CD4-positive, CD25-positive, alpha-beta regulatory T cell (primary cell): ENCODE measurements at regions not wholly inside any gene's neighbourhood (a gene's known extent, or its start where the extent isn't known, plus 50 kb on each side); places are given as distances from the start of the nearest gene placed in this dataset.
A peak's percentile ranks its signal among the peaks of the same experiment; 100 is the strongest.

ENCODE experiments used
- ATAC-seq, 2 donors: fragments of 150-1000 bp; cut with Tn5 transposase; one replicate each; pipeline ENCODE4 v1.10.0; 2021; ENCODE audit warnings: low read depth in 2 of 2, moderate number of reproducible peaks in 2 of 2, moderate library complexity in 1 of 2
- DNase-seq, 3 donors: peaks; one replicate each; pipeline versions ENCODE4 v3.0.0 to v3.0.0-alpha.2; 2012 to 2022; ENCODE audit warnings: mixed read lengths in 1 of 3
- H3K27ac ChIP-seq: one replicate; pipeline ENCODE4 v1.7.0; 2013; ENCODE audit warnings: mild to moderate bottlenecking, low read length; ENCODE audit not compliant: insufficient read depth, poor library complexity, severe bottlenecking
- H3K27me3 ChIP-seq: one replicate; pipeline ENCODE4 v1.7.0; 2013; ENCODE audit warnings: low read length; ENCODE audit not compliant: control insufficient read depth, insufficient read depth
- H3K36me3 ChIP-seq: one replicate; pipeline ENCODE4 v1.7.0; 2013; ENCODE audit warnings: mild to moderate bottlenecking, low read length, moderate library complexity; ENCODE audit not compliant: control insufficient read depth, insufficient read depth
- H3K4me1 ChIP-seq: 2 replicates; pipeline ENCODE4 v1.7.0; 2013; ENCODE audit warnings: mild to moderate bottlenecking, low read length; ENCODE audit not compliant: insufficient read depth, control insufficient read depth, poor library complexity, severe bottlenecking
- H3K4me3 ChIP-seq: one replicate; pipeline ENCODE4 v1.7.0; 2013; ENCODE audit warnings: low read depth, mild to moderate bottlenecking, low read length, moderate library complexity
- H3K9me3 ChIP-seq, 2 experiments: 1 replicate in 1 of 2; 2 replicates in 1 of 2; pipeline ENCODE4 v1.7.0; 2013; ENCODE audit warnings: low read length in 2 of 2, mild to moderate bottlenecking in 1 of 2, moderate library complexity in 1 of 2; ENCODE audit not compliant: control insufficient read depth in 2 of 2
- H3K27ac Mint-ChIP-seq, 3 donors: one replicate each; pipeline ENCODE4 v1.8.0; 2020 to 2022; ENCODE audit warnings: mild to moderate bottlenecking in 3 of 3, mixed read lengths in 3 of 3, moderate library complexity in 2 of 3
- H3K27me3 Mint-ChIP-seq: one replicate; pipeline ENCODE4 v1.8.0; 2022; ENCODE audit warnings: mild to moderate bottlenecking, mixed read lengths
- H3K36me3 Mint-ChIP-seq: one replicate; pipeline ENCODE4 v1.8.0; 2020; ENCODE audit warnings: mixed read lengths
- H3K4me1 Mint-ChIP-seq, 4 donors: one replicate each; pipeline ENCODE4 v1.8.0; 2020 to 2022; ENCODE audit warnings: mixed read lengths in 4 of 4, mild to moderate bottlenecking in 1 of 4
- H3K4me3 Mint-ChIP-seq, 4 donors: one replicate each; pipeline ENCODE4 v1.8.0; 2020 to 2022; ENCODE audit warnings: mild to moderate bottlenecking in 4 of 4, mixed read lengths in 4 of 4, moderate library complexity in 3 of 4
- H3K9me3 Mint-ChIP-seq, 7 donors: one replicate each; pipeline ENCODE4 v1.8.0; 2020 to 2022; ENCODE audit warnings: mixed read lengths in 7 of 7, mild to moderate bottlenecking in 3 of 7, moderate library complexity in 2 of 7

DNA sequence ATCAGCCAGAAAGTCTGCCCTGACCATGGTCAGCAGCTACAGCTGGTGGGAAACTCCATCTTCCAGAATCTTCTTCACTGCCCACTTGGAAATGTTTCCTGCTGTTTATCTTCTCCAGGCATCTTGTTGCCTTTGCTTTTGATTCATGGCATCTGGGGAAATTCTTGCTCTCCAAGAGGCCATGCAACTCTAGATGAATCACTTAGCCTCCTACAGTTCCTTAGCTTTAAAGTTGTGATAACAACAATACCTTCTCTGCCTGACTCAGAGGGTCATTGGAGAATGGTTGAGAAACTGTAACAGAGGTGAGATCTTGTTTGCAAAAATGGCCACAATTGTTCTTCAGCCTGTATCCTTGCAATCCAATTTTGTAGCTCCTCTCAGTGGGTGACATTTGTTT, 121.0 kb upstream of the VRK1 start:
- no peaks in the 10 kb centered on the region for H3K36me3 Mint-ChIP-seq
- DNase-seq, result no peak

GRCh38 chr14:96681829-96682228, 115.4 kb upstream of the VRK1 start:
- Mint-ChIP-seq H3K36me3 (no peaks in the 10 kb centered on the region), H3K27ac (no peak overlapping the region), H3K9me3 (peaks cover 0 to 5% (median 0%) of the 10 kb centered on the region in 7 donors), H3K27me3 (peaks cover 40% of the 10 kb centered on the region), H3K4me1 (no peaks in the 10 kb centered on the region), H3K4me3 (no peak overlapping the region)
- Histone ChIP-seq H3K27me3 (peaks cover 2% of the 10 kb centered on the region), H3K9me3 (no peaks in the 10 kb centered on the region), H3K27ac (no peak overlapping the region), H3K4me3 (no peak overlapping the region), H3K36me3 (no peaks in the 10 kb centered on the region), H3K4me1 (no peaks in the 10 kb centered on the region)
- no peak for ATAC-seq
- no peak for DNase-seq

More for the DNA sequence above, 121.0 kb upstream of the VRK1 start:
- Mint-ChIP-seq H3K27me3 (peaks cover 23% of the 10 kb centered on the region), H3K4me3 (no peak overlapping the region), H3K27ac (no peak overlapping the region), H3K9me3 (peaks cover 0 to 4% (median 0%) of the 10 kb centered on the region in 7 donors), H3K4me1 (no peaks in the 10 kb centered on the region)
- no peak overlapping the region for H3K27ac ChIP-seq
- peaks cover 14% of the 10 kb centered on the region for H3K27me3 ChIP-seq
- ATAC-seq, result no peak
- H3K4me3 ChIP-seq, result no peak overlapping the region
- no peaks in the 10 kb centered on the region for H3K4me1 ChIP-seq
- H3K9me3 ChIP-seq, result no peaks in the 10 kb centered on the region
- H3K36me3 ChIP-seq, result no peaks in the 10 kb centered on the region

DNA sequence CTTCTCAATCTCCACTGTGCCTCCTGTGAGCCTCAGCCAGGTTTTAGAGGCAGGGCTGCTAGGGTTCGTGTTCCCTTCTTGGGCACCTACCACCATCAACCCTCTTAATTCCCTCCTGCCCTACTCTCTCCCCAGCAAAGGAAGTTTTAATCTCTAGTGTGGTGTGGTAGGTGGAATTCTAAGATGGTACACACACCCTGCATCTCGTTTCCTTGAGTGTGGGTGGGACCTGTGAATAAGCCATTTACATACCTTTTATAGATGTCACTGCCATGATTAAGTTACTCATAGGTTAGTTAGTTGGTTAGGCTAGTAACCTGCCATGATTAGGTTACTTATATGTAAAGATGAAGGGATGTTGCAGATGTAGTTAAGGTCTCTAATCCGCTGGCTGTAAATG, 114.8 kb upstream of the VRK1 start:
- Mint-ChIP-seq H3K36me3 (no peaks in the 10 kb centered on the region), H3K9me3 (peaks cover 0 to 5% (median 0%) of the 10 kb centered on the region in 7 donors), H3K27ac (no peak overlapping the region), H3K4me1 (no peaks in the 10 kb centered on the region), H3K4me3 (no peak overlapping the region), H3K27me3 (peaks cover 35% of the 10 kb centered on the region)
- no peak overlapping the region for H3K27ac ChIP-seq
- no peaks in the 10 kb centered on the region for H3K36me3 ChIP-seq
- peaks cover 2% of the 10 kb centered on the region for H3K27me3 ChIP-seq
- H3K9me3 ChIP-seq, result no peaks in the 10 kb centered on the region
- H3K4me1 ChIP-seq, result no peaks in the 10 kb centered on the region
- ATAC-seq (no peak), DNase-seq (no peak)
- no peak overlapping the region for H3K4me3 ChIP-seq

DNA sequence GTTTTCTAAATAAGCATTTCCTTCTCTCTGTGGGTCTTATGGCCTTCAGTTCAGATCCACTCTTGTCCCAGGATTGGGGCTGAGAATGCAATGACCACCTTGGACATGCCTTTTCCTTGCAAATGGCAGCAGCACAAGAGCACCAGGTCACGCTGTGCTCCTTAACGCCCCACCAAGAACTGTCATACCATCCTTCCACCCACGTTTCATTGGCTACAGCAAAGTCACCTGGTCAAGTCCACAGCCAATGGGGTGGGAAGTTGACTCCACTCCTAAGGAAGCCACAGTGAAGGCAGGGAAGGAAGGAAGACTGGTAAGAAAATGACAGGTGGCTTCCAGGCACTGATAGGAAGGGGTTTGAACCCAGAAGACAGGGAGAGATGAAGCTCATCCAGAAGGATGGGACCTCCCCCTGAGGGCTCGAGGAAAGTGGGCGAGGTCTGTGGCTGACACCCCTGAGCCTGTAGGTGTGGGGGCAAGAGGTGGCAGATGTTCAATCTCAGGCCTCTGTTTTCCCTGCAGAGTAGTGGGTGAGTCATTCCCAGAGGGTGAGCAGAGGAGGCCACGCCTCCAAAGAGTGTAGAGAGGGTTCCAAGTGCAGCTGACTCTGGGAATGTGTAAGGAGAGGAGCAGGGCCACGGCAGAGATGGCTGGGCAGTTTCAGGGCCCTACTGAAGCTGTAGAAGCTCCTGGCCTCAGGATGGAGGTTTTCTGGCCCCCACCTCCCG, 113.5 kb upstream of the VRK1 start:
- Mint-ChIP-seq H3K36me3 (no peaks in the 10 kb centered on the region), H3K27me3 (peaks cover 31% of the 10 kb centered on the region), H3K9me3 (peaks cover 0 to 4% (median 0%) of the 10 kb centered on the region in 7 donors), H3K27ac (no peak overlapping the region), H3K4me1 (no peaks in the 10 kb centered on the region), H3K4me3 (peak overlapping the region in 1 of 4 donors; percentile 13)
- Histone ChIP-seq H3K9me3 (no peaks in the 10 kb centered on the region), H3K36me3 (no peaks in the 10 kb centered on the region), H3K4me3 (no peak overlapping the region), H3K27me3 (no peaks in the 10 kb centered on the region), H3K4me1 (no peaks in the 10 kb centered on the region), H3K27ac (no peak overlapping the region)
- ATAC-seq (no peak), DNase-seq (no peak)

DNA sequence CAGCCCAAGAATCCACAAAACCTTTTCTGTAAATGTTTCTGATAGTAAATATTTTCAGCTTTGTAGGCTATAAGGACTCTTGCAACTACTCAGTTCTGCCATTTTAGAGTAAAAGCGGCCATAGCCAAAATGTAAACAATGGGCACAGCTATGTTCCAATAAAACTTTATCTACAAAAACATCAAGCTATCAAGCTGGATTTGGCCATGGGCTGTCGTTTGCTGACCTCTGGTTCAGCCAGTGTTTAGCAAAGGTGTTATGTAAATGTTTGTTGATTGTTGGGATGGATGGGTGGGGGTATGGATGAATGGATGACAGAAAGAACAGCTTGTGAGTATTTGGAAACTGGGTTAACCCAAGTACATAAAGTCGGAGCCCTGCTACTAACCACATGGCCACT, 111.1 kb upstream of the VRK1 start:
- Mint-ChIP-seq H3K36me3 (no peaks in the 10 kb centered on the region), H3K4me1 (no peaks in the 10 kb centered on the region), H3K27ac (no peak overlapping the region), H3K4me3 (no peak overlapping the region), H3K9me3 (peaks cover 0 to 4% (median 0%) of the 10 kb centered on the region in 7 donors), H3K27me3 (peaks cover 29% of the 10 kb centered on the region)
- H3K36me3 ChIP-seq, result no peaks in the 10 kb centered on the region
- no peaks in the 10 kb centered on the region for H3K9me3 ChIP-seq
- H3K27me3 ChIP-seq, result no peaks in the 10 kb centered on the region
- no peak overlapping the region for H3K4me3 ChIP-seq
- no peak for DNase-seq
- H3K4me1 ChIP-seq, result no peaks in the 10 kb centered on the region
- no peak for ATAC-seq
- H3K27ac ChIP-seq, result no peak overlapping the region

DNA sequence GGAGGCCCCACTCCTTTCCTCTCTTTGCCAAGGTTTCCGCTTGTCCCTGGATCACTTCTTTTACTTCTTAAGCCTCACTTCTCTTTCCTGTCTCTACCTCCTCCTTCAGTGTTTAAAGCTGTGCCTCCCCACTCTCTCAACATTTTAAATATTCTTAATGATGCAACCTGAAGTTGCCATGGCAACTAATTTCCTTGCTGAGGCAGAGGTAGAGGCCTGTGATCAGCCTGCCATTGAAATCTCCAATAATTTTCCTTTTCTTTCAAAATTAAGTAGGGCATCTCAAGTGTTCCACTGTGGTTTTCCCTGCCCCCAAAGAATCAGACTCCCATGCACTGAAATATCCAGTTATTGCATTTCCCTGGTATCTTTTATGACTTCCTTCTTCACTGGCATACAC, 108.6 kb upstream of the VRK1 start:
- H3K36me3 Mint-ChIP-seq, result no peaks in the 10 kb centered on the region
- H3K27ac ChIP-seq, result no peak overlapping the region
- DNase-seq (no peak), ATAC-seq (no peak)
- no peak overlapping the region for H3K4me3 ChIP-seq
- no peaks in the 10 kb centered on the region for H3K36me3 ChIP-seq
- no peaks in the 10 kb centered on the region for H3K4me1 ChIP-seq
- H3K4me1 Mint-ChIP-seq, result no peaks in the 10 kb centered on the region
- no peak overlapping the region for H3K27ac Mint-ChIP-seq
- peaks cover 16% of the 10 kb centered on the region for H3K27me3 Mint-ChIP-seq
- no peaks in the 10 kb centered on the region for H3K9me3 ChIP-seq
- H3K27me3 ChIP-seq, result peaks cover 5% of the 10 kb centered on the region
- no peak overlapping the region for H3K4me3 Mint-ChIP-seq
- peaks cover 0 to 3% (median 0%) of the 10 kb centered on the region in 7 donors for H3K9me3 Mint-ChIP-seq

GRCh38 chr14:96690713-96691383, 106.3 kb upstream of the VRK1 start:
- H3K36me3 ChIP-seq, result no peaks in the 10 kb centered on the region
- Mint-ChIP-seq H3K4me1 (no peaks in the 10 kb centered on the region), H3K27me3 (peaks cover 17% of the 10 kb centered on the region), H3K9me3 (no peaks in the 10 kb centered on the region), H3K27ac (no peak overlapping the region), H3K4me3 (no peak overlapping the region), H3K36me3 (no peaks in the 10 kb centered on the region)
- H3K4me3 ChIP-seq, result no peak overlapping the region
- H3K27me3 ChIP-seq, result peaks cover 5% of the 10 kb centered on the region
- ATAC-seq (no peak), DNase-seq (no peak)
- no peaks in the 10 kb centered on the region for H3K4me1 ChIP-seq
- no peak overlapping the region for H3K27ac ChIP-seq
- H3K9me3 ChIP-seq, result no peaks in the 10 kb centered on the region
